Activated naive CD4-positive, alpha-beta T cell treated with anti-CD3 and anti-CD28 coated beads for 36 hours (primary cell): ENCODE measurements at regions not wholly inside any gene's neighbourhood (a gene's known extent, or its start where the extent isn't known, plus 50 kb on each side); places are given as distances from the start of the nearest gene placed in this dataset.

Source experiments
- CTCF ChIA-PET: fragments of 350-600 bp; sonication (Branson Sonifier 250); formaldehyde crosslinking; loops from one replicate; lab custom pipeline; 2021; ENCODE audit warnings: antibody characterized with exemption; lab: Charles Lee
- DNase-seq: peaks from one replicate; pipeline ENCODE4 v3.0.0-alpha.2; 2020
- H3K27ac Mint-ChIP-seq: one replicate; pipeline ENCODE4 v1.8.0; 2021; ENCODE audit warnings: mild to moderate bottlenecking, mixed read lengths
- H3K27me3 Mint-ChIP-seq: one replicate; pipeline ENCODE4 v1.8.0; 2021; ENCODE audit warnings: low read depth, mixed read lengths
- H3K36me3 Mint-ChIP-seq: one replicate; pipeline ENCODE4 v1.8.0; 2021; ENCODE audit warnings: low read depth, mixed read lengths
- H3K4me1 Mint-ChIP-seq: one replicate; pipeline ENCODE4 v1.8.0; 2021; ENCODE audit warnings: low read depth, mixed read lengths
- H3K4me3 Mint-ChIP-seq: one replicate; pipeline ENCODE4 v1.8.0; 2021; ENCODE audit warnings: mild to moderate bottlenecking, moderate library complexity, mixed read lengths
- H3K9me3 Mint-ChIP-seq: one replicate; pipeline ENCODE4 v1.8.0; 2021; ENCODE audit warnings: mixed read lengths
- intact Hi-C: fragments of 100-400 bp; cut with micrococcal nuclease; formaldehyde crosslinking; loops from one replicate; pipeline ENCODE4 v1.15.1; 2023

GRCh38 chr10:118914629-118915028 is 114.9 kb upstream of the NANOS1 start:
- no peak for DNase-seq
- H3K4me1 Mint-ChIP-seq: no peaks in the 10 kb centered on the region
- intact Hi-C loops: no loop called here
- H3K9me3 Mint-ChIP-seq: no peaks in the 10 kb centered on the region
- no peaks in the 10 kb centered on the region for H3K27me3 Mint-ChIP-seq
- CTCF ChIA-PET: no interaction called here
- H3K27ac Mint-ChIP-seq: no peak overlapping the region
- no peaks in the 10 kb centered on the region for H3K36me3 Mint-ChIP-seq
- no peak overlapping the region for H3K4me3 Mint-ChIP-seq

GRCh38 chr10:118915161-118915560 is 114.4 kb upstream of the NANOS1 start:
- Mint-ChIP-seq H3K4me3 (no peak overlapping the region), H3K27ac (no peak overlapping the region), H3K4me1 (no peaks in the 10 kb centered on the region), H3K36me3 (no peaks in the 10 kb centered on the region), H3K27me3 (no peaks in the 10 kb centered on the region), H3K9me3 (no peaks in the 10 kb centered on the region)
- DNase-seq: no peak
- CTCF ChIA-PET: no interaction called here
- intact Hi-C loops: no loop called here

- Mint-ChIP-seq H3K36me3 (no peaks in the 10 kb centered on the region), H3K9me3 (no peaks in the 10 kb centered on the region), H3K4me3 (no peak overlapping the region), H3K27me3 (peaks cover 2% of the 10 kb centered on the region), H3K4me1 (no peaks in the 10 kb centered on the region), H3K27ac (no peak overlapping the region)
- CTCF ChIA-PET: no interaction called here
- no peak for DNase-seq
- intact Hi-C loops: no loop called here
These were observed 112.7 kb upstream of the NANOS1 start for GRCh38 chr10:118916777-118917176.

GRCh38 chr10:118917701-118918100 is 111.8 kb upstream of the NANOS1 start:
- H3K27ac Mint-ChIP-seq: no peak overlapping the region
- intact Hi-C loops: no loop called here
- no peak overlapping the region for H3K4me3 Mint-ChIP-seq
- CTCF ChIA-PET: no interaction called here
- H3K4me1 Mint-ChIP-seq: no peaks in the 10 kb centered on the region
- no peaks in the 10 kb centered on the region for H3K9me3 Mint-ChIP-seq
- H3K36me3 Mint-ChIP-seq: no peaks in the 10 kb centered on the region
- H3K27me3 Mint-ChIP-seq: peaks cover 8% of the 10 kb centered on the region
- no peak for DNase-seq

GRCh38 chr10:118918116-118918515 is 111.4 kb upstream of the NANOS1 start:
- Mint-ChIP-seq H3K4me1 (no peaks in the 10 kb centered on the region), H3K27ac (no peak overlapping the region), H3K9me3 (no peaks in the 10 kb centered on the region), H3K27me3 (peaks cover 8% of the 10 kb centered on the region), H3K4me3 (no peak overlapping the region), H3K36me3 (no peaks in the 10 kb centered on the region)
- CTCF ChIA-PET: interaction anchor here (0.6 kb wide), 1 partner anchor 1263 kb away, joined by 3 read pairs; no protein-coding TSS in a partner anchor
- no peak for DNase-seq
- intact Hi-C loops: no loop called here

GRCh38 chr10:118918587-118918986 is 110.9 kb upstream of the NANOS1 start:
- Mint-ChIP-seq H3K27ac (no peak overlapping the region), H3K27me3 (peaks cover 8% of the 10 kb centered on the region)
- CTCF ChIA-PET: interaction anchor here (0.6 kb wide), 1 partner anchor 1262 kb away, joined by 3 read pairs; no protein-coding TSS in a partner anchor

GRCh38 chr10:118920206-118920605 is 109.3 kb upstream of the NANOS1 start:
- no peaks in the 10 kb centered on the region for H3K4me1 Mint-ChIP-seq
- no peaks in the 10 kb centered on the region for H3K9me3 Mint-ChIP-seq
- no peak overlapping the region for H3K4me3 Mint-ChIP-seq
- CTCF ChIA-PET: no interaction called here
- no peak for DNase-seq
- H3K36me3 Mint-ChIP-seq: no peaks in the 10 kb centered on the region
- H3K27ac Mint-ChIP-seq: no peak overlapping the region
- H3K27me3 Mint-ChIP-seq: peaks cover 10% of the 10 kb centered on the region
- intact Hi-C loops: no loop called here

More at GRCh38 chr10:118918587-118918986, 110.9 kb upstream of the NANOS1 start:
- H3K36me3 Mint-ChIP-seq: no peaks in the 10 kb centered on the region
- H3K4me1 Mint-ChIP-seq: no peaks in the 10 kb centered on the region
- H3K9me3 Mint-ChIP-seq: no peaks in the 10 kb centered on the region
- no peak overlapping the region for H3K4me3 Mint-ChIP-seq
- no peak for DNase-seq
- intact Hi-C loops: no loop called here

GRCh38 chr10:118922226-118922625 is 107.3 kb upstream of the NANOS1 start:
- intact Hi-C loops: no loop called here
- Mint-ChIP-seq H3K4me1 (no peaks in the 10 kb centered on the region), H3K4me3 (no peak overlapping the region), H3K27me3 (peaks cover 17% of the 10 kb centered on the region), H3K9me3 (no peaks in the 10 kb centered on the region), H3K27ac (no peak overlapping the region), H3K36me3 (no peaks in the 10 kb centered on the region)
- CTCF ChIA-PET: no interaction called here
- no peak for DNase-seq

GRCh38 chr10:118922972-118923371 is 106.5 kb upstream of the NANOS1 start:
- no peak for DNase-seq

GRCh38 chr10:118924493-118924892 is 105.0 kb upstream of the NANOS1 start:
- no peak overlapping the region for H3K27ac Mint-ChIP-seq
- H3K9me3 Mint-ChIP-seq: no peaks in the 10 kb centered on the region
- H3K36me3 Mint-ChIP-seq: no peaks in the 10 kb centered on the region
- no peak for DNase-seq
- H3K27me3 Mint-ChIP-seq: peaks cover 17% of the 10 kb centered on the region
- CTCF ChIA-PET: no interaction called here
- no peak overlapping the region for H3K4me3 Mint-ChIP-seq
- no peaks in the 10 kb centered on the region for H3K4me1 Mint-ChIP-seq
- intact Hi-C loops: no loop called here

More at GRCh38 chr10:118922972-118923371, 106.5 kb upstream of the NANOS1 start:
- Mint-ChIP-seq H3K27me3 (peaks cover 17% of the 10 kb centered on the region), H3K27ac (no peak overlapping the region), H3K9me3 (no peaks in the 10 kb centered on the region), H3K4me3 (no peak overlapping the region), H3K36me3 (no peaks in the 10 kb centered on the region), H3K4me1 (no peaks in the 10 kb centered on the region)
- CTCF ChIA-PET: no interaction called here
- intact Hi-C loops: no loop called here

- H3K9me3 Mint-ChIP-seq: peaks cover 4% of the 10 kb centered on the region
- no peaks in the 10 kb centered on the region for H3K4me1 Mint-ChIP-seq
- H3K36me3 Mint-ChIP-seq: no peaks in the 10 kb centered on the region
- H3K4me3 Mint-ChIP-seq: no peak overlapping the region
- H3K27me3 Mint-ChIP-seq: peaks cover 17% of the 10 kb centered on the region
- no peak overlapping the region for H3K27ac Mint-ChIP-seq
- intact Hi-C loops: no loop called here
- no peak for DNase-seq
- CTCF ChIA-PET: no interaction called here
These were observed 104.0 kb upstream of the NANOS1 start for GRCh38 chr10:118925404-118926071.

GRCh38 chr10:118926072-118926417 is 103.5 kb upstream of the NANOS1 start:
- CTCF ChIA-PET: no interaction called here
- Mint-ChIP-seq H3K27ac (no peak overlapping the region), H3K9me3 (peaks cover 9% of the 10 kb centered on the region), H3K4me3 (no peak overlapping the region), H3K4me1 (no peaks in the 10 kb centered on the region), H3K36me3 (no peaks in the 10 kb centered on the region), H3K27me3 (peaks cover 17% of the 10 kb centered on the region)
- intact Hi-C loops: no loop called here
- no peak for DNase-seq

- H3K4me1 Mint-ChIP-seq: no peaks in the 10 kb centered on the region
- peaks cover 17% of the 10 kb centered on the region for H3K27me3 Mint-ChIP-seq
- peaks cover 13% of the 10 kb centered on the region for H3K9me3 Mint-ChIP-seq
- no peak overlapping the region for H3K4me3 Mint-ChIP-seq
- intact Hi-C loops: no loop called here
- H3K36me3 Mint-ChIP-seq: peaks cover under 1% of the 10 kb centered on the region
- CTCF ChIA-PET: no interaction called here
- no peak overlapping the region for H3K27ac Mint-ChIP-seq
- DNase-seq: no peak
These were observed 103.1 kb upstream of the NANOS1 start for GRCh38 chr10:118926441-118926840.
